Gastroesophageal sphincter (tissue), 4 donors: ENCODE measurements at regions not wholly inside any gene's neighbourhood (a gene's known extent, or its start where the extent isn't known, plus 50 kb on each side); places are given as distances from the start of the nearest gene placed in this dataset.

Experiments used
- ATAC-seq: fragments of 150-250 bp; one replicate; pipeline ENCODE4 v1.9.1; 2016; ENCODE audit warnings: mild to moderate bottlenecking, moderate library complexity
- H3K27ac ChIP-seq, 4 donors: fragments of 200-600 bp; sonication (generic) in 3 of 4; 1 replicate in 3 of 4; 2 replicates in 1 of 4; pipeline ENCODE4 v1.5.1; 2016 to 2019
- H3K27me3 ChIP-seq: fragments of 200-600 bp; sonication (generic); one replicate; pipeline ENCODE4 v1.5.1; 2019
- H3K36me3 ChIP-seq, 2 donors: fragments of 200-600 bp; sonication (generic); one replicate each; pipeline ENCODE4 v1.5.1; 2019; ENCODE audit warnings: control low read depth in 1 of 2
- H3K4me1 ChIP-seq, 3 donors: fragments of 200-600 bp; sonication (generic); 1 replicate in 2 of 3; 2 replicates in 1 of 3; pipeline ENCODE4 v1.5.1; 2016 to 2019; ENCODE audit warnings: control low read depth in 2 of 3
- H3K4me3 ChIP-seq, 2 donors: fragments of 200-600 bp; sonication (generic); one replicate each; pipeline ENCODE4 v1.5.1; 2019; ENCODE audit warnings: mild to moderate bottlenecking in 1 of 2, moderate library complexity in 1 of 2
- H3K9me3 ChIP-seq, 3 donors: fragments of 200-600 bp; sonication (generic); one replicate each; pipeline ENCODE4 v1.5.1; 2017 to 2019; ENCODE audit warnings: control low read depth in 2 of 3
- CTCF ChIP-seq, 4 experiments: fragments of 200-600 bp in 2 of 4; fragments of 450-650 bp in 2 of 4; sonication (generic) in 1 of 4; IDR thresholded peaks; one replicate each; pipeline ENCODE4 v1.5.1; 2017 to 2019; ENCODE audit warnings: antibody characterized with exemption in 4 of 4, mild to moderate bottlenecking in 2 of 4, moderate library complexity in 2 of 4
- EP300 ChIP-seq: sonication (generic); formaldehyde crosslinking; IDR thresholded peaks from one replicate; pipeline ENCODE4 v1.6.1; 2017; ENCODE audit warnings: antibody characterized with exemption, mild to moderate bottlenecking
- POLR2A ChIP-seq, 2 donors: fragments of 450-650 bp; IDR thresholded peaks; one replicate each; pipeline ENCODE4 v1.6.1; 2017; ENCODE audit warnings: antibody characterized with exemption in 2 of 2, mild to moderate bottlenecking in 2 of 2, moderate library complexity in 1 of 2
- POLR2AphosphoS5 ChIP-seq: sonication (generic); formaldehyde crosslinking; IDR thresholded peaks from one replicate; pipeline ENCODE4 v1.6.1; 2017; ENCODE audit warnings: antibody characterized with exemption
- WGBS, 2 donors: methylation state at CpG; one replicate each; pipeline ENCODE4 v1.1.5; 2018; ENCODE audit warnings: low coverage in 1 of 2; 5-methylcytosine and 5-hydroxymethylcytosine counted together

- Histone ChIP-seq H3K9me3 (no peaks in the 10 kb centered on the region), H3K27ac (no peak overlapping the region), H3K4me3 (no peak overlapping the region), H3K36me3 (no peaks in the 10 kb centered on the region), H3K4me1 (no peaks in the 10 kb centered on the region), H3K27me3 (no peaks in the 10 kb centered on the region)
- 32 to 33% methylated on average over 1 of the region's 1 CpG for WGBS, 2 donors
- TF ChIP-seq POLR2AphosphoS5 (no peak), POLR2A (IDR thresholded peaks at IDR 0.05) (no peak), CTCF (IDR thresholded peaks at IDR 0.05) (no peak), EP300 (no peak)
- ATAC-seq = no peak
Observed at GRCh38 chr4:59841698-59842097, 1358.4 kb upstream of the ADGRL3 start.

- Histone ChIP-seq H3K27ac (no peak overlapping the region), H3K9me3 (no peaks in the 10 kb centered on the region), H3K27me3 (no peaks in the 10 kb centered on the region), H3K4me3 (no peak overlapping the region), H3K36me3 (no peaks in the 10 kb centered on the region), H3K4me1 (no peaks in the 10 kb centered on the region)
- ATAC-seq = no peak
- TF ChIP-seq CTCF (IDR thresholded peaks at IDR 0.05) (no peak), POLR2AphosphoS5 (no peak), POLR2A (IDR thresholded peaks at IDR 0.05) (no peak), EP300 (no peak)
- 70% methylated on average over 2 of the region's 2 CpGs; no CpG with 5 or more reads in 1 of the 2 donors for WGBS, 2 donors
Observed at GRCh38 chr4:59848457-59848856, 1351.7 kb upstream of the ADGRL3 start.

- no peak for ATAC-seq
- TF ChIP-seq EP300 = no peak
- no peak for TF ChIP-seq CTCF (IDR thresholded peaks at IDR 0.05)
- TF ChIP-seq POLR2A (IDR thresholded peaks at IDR 0.05) = no peak
- no peak for TF ChIP-seq POLR2AphosphoS5
- H3K4me3 ChIP-seq = no peak overlapping the region
Observed at GRCh38 chr4:59855630-59856352, 1344.3 kb upstream of the ADGRL3 start.

GRCh38 chr4:59869056-59869455 is 1331.1 kb upstream of the ADGRL3 start:
- Histone ChIP-seq H3K36me3 (no peaks in the 10 kb centered on the region), H3K4me1 (peaks cover 0 to 11% (median 0%) of the 10 kb centered on the region in 3 donors), H3K27me3 (no peaks in the 10 kb centered on the region), H3K4me3 (no peak overlapping the region), H3K9me3 (no peaks in the 10 kb centered on the region), H3K27ac (no peak overlapping the region)
- no peak for ATAC-seq
- 85% methylated on average over 2 to 3 of the region's 3 CpGs for WGBS, 2 donors
- TF ChIP-seq CTCF (IDR thresholded peaks at IDR 0.05) = no peak
- TF ChIP-seq POLR2AphosphoS5 = no peak
- TF ChIP-seq EP300 = no peak
- no peak for TF ChIP-seq POLR2A (IDR thresholded peaks at IDR 0.05)

More at GRCh38 chr4:59855630-59856352, 1344.3 kb upstream of the ADGRL3 start:
- H3K27ac ChIP-seq = no peak overlapping the region
- H3K27me3 ChIP-seq = no peaks in the 10 kb centered on the region
- H3K9me3 ChIP-seq = no peaks in the 10 kb centered on the region
- no peaks in the 10 kb centered on the region for H3K4me1 ChIP-seq
- no peaks in the 10 kb centered on the region for H3K36me3 ChIP-seq
- 80% methylated on average over 1 of the region's 18 CpGs; no CpG with 5 or more reads in 1 of the 2 donors for WGBS, 2 donors

- TF ChIP-seq POLR2AphosphoS5 (no peak), POLR2A (IDR thresholded peaks at IDR 0.05) (no peak), CTCF (IDR thresholded peaks at IDR 0.05) (no peak), EP300 (no peak)
- H3K9me3 ChIP-seq = no peaks in the 10 kb centered on the region
- no peaks in the 10 kb centered on the region for H3K27me3 ChIP-seq
- peaks cover 0 to 11% (median 0%) of the 10 kb centered on the region in 3 donors for H3K4me1 ChIP-seq
- no peak for ATAC-seq
- no peaks in the 10 kb centered on the region for H3K36me3 ChIP-seq
- WGBS, 2 donors = 69 to 87% methylated on average over 3 of the region's 3 CpGs
- H3K27ac ChIP-seq = no peak overlapping the region
- no peak overlapping the region for H3K4me3 ChIP-seq
Observed at GRCh38 chr4:59869559-59869958, 1330.6 kb upstream of the ADGRL3 start.
